NCI-H748 treated with DMSO at 0.1 percent for 48 hours (cell line): ENCODE measurements at regions not wholly inside any gene's neighbourhood (a gene's known extent, or its start where the extent isn't known, plus 50 kb on each side); places are given as distances from the start of the nearest gene placed in this dataset.
"Not testable (repeated sequence)": the region's sequence is repeated elsewhere in the genome, so short reads cannot be mapped to it uniquely, and the experiment has no call there.

ENCODE experiments used
- DNase-seq: peaks from one replicate; lab custom pipeline; 2025; lab: John Stamatoyannopoulos, UW

DNA sequence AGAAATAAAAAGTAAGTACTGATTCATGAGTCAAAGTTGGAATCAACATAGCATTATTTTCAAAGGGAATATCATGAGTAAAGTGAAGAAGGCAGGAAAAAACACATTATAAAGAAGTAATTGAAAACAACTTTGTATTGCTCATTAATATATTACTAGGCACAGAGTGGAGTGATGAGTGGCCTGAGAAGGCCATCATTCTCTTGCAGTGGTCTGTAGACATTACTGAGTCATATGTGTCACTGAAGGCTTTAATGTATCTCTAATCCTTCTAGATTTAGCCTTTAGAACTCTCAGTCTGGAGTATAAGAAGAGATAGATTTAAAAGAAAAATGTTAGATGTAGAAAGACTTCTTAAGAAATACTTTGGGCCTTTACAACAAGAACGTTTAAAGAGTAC, 881.4 kb downstream of the DNAH5 start:
- DNase-seq: no peak

DNA sequence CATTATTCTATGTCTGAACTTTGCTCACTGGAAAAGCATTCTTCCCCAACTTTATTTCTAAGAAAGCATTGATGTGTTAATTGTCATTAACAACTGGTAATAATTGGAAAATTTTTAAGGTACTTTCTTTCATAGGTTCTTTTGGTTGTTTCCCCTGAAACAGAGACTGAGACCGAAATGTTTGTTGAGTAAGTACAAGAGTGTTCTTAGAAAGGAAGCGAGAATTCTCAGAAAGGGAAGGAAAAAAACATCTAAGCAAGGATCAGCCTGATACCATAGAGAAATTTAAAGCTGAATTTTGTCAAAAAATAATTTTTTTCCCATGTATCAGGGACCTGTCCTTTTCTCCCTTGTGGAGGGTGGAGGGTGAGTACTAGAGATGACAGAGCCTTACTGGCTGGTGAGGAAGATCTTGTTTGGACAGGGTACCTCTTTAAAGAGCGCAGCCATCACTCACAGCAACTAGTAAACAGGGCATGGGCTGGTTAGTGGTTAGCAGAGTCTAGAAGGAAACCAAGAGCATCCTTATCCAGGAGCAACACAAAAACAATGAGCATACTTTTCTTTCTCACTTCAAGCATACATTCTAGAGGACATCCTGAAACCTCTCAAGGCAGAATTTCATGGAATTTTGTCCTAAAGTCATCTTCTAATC, 898.5 kb downstream of the DNAH5 start:
- DNase-seq: no peak

DNA sequence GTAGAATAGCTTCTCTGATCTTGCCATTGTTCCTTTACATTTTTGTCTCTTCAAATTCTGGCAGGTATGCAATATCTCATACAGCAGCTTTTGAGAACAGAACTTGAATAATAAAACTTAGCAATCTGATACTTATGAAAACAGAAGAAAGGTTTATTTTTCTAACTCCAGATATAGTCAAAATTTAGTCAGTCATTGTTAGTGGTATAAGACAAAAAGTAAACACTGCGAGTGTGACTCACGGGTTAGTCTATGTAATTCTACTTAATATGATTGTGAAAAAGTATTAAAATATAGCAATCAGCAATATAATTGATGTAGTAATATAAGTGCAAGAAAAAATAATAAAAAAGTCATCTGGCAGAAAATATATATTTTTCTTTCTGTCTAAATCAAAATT, 910.4 kb downstream of the DNAH5 start:
- DNase-seq: no peak

DNA sequence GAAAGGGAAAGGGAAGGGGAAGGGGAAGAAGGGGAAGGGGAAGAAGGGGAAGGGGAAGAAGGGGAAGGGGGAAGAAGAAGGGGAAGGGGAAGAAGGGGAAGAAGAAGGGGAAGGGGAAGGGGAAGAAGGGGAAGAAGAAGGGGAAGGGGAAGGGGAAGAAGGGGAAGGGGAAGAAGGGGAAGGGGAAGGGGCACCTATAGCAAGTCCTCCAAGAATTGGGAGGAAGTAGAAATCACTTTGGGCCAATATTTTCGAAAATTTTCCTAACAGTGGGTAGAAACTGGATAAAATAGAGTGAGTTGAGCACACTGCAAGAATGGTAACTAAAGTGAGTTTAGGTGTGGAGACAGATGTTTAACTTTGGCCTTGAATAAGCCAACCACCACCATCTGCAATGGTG, 915.3 kb downstream of the DNAH5 start:
- no peak for DNase-seq

DNA sequence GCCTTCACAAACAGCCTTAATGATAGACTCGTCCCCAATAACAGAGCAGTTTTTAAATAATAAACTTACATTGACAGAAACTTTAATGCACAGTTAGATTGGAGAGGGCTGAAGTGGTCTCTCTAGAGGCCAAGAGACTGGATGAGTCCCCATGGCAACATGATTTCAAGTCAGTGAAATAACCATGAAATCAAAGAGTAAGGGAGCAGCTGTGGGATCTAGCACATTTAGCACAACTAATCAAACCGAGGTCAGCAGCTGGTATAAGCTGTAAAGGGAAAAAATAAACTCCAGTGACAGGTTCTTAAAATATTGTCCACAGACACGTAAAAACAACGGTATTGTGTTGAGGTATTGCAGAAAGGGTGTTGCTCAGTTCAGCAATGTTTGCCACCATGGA, 916.6 kb downstream of the DNAH5 start:
- DNase-seq: no peak

GRCh38 chr5:13019729-13020128, 924.8 kb downstream of the DNAH5 start:
- DNase-seq: no peak

DNA sequence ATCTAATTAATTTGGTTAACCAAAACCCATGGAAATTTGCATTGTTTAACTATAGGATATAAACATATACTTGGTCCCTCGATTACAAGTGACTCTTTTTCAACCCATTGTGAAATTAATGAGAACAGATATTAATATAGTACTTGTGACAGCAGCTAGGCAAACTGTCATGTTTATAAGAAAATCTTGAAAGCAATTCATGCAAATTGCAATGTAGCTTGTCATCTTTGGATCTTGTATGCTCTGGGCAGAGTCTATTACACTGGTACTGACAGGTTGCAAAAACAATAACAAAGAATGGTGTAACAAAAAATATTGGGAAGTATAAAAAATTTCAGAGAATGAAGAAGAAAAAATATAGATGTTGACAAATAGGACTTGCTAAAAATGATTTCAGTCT, 941.0 kb downstream of the DNAH5 start:
- no peak for DNase-seq

DNA sequence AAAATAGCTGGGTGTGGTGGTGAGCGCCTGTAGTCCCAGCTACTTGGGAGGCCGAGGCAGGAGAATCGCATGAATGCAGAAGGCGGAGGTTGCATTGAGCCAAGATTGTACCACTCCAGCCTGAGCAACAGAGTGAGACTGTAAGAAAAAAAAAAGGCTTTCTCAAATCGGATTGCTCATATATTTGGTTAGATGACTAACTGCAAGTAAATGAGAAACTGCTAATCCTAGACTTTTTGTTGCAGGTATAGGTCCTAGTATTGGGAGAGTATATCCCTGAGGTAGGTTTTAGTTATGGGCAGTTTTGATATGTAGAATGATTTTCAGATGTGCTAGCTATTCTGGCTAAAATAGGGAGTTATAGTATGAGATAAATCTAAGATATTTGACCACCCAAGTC, 944.8 kb downstream of the DNAH5 start:
- DNase-seq: no peak

DNA sequence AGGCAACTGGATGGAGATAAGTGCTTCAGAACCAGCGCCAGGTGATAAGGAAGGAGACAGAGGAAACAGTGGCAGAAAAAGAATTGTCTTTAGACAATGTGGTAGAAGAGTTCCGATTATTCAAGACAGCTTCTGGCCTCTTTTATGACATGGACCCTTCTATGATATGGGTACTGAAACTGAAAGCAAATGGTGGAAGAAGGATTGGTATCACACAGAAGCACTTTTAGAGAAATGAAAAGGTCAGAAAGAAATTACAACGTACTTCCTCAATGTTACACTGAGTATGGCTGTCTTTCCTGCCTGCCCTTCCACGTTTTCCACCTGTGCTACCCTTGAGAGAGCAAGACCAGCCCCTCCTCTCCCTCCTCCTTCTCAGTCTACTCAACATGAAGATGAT, 959.3 kb downstream of the DNAH5 start:
- no peak for DNase-seq

- DNase-seq: no peak
Measured at GRCh38 chr5:12974856-12975255, 969.6 kb downstream of the DNAH5 start.

DNA sequence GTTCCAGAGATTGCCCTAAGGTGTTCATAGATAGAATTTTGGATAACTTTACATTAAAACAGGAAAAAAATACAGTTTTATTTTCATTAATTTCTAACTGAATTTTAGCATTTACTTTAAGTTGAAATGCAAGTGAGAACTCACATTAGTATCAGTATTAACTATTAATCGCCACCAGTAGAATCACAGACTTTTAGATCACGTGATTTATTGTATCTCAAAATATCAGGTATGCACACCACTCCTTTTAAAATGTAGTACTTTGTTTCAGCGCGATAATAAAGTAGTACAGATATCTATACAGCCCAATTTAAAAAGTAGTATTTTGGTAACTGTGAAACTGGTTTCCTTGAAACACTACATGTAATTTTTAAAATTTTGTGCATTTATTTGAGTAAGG, 978.7 kb downstream of the DNAH5 start:
- DNase-seq: no peak

DNA sequence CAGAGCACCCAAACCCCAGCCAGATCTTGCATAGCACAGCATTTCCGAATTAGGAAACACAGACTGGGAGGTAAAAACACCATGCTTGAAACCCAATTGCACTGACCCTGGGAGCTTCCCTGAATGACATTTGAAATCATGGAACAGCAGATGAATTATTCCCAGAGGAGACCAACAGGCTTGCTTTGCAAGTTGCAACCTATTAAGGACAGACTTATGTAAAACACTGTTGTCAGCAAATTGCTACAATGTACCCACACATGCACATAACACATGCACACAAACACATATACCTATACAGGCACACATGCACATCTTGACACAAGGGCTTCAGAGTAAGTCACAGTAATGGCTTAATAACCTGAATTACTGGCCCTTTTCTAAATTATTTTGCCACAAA, 984.8 kb downstream of the DNAH5 start:
- no peak for DNase-seq

DNA sequence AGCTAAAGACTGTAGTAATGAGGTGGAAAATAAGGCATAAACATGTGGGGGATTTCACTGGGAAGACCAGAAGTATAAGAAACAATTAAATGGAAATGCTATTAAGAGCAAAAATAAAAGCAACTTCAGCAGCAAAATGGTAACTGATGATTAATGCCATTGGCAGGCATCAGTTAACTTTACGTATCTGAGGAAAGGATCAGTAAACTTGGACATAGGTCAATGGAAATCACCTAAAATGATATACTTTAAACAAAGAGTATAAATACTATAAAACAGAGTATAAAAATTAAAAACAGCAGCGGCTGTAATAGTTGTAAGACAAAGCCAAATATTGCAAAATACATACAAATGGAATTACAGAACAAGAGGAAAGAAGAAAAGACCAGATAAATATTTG, 992.1 kb downstream of the DNAH5 start:
- no peak for DNase-seq

- no peak for DNase-seq
Measured at GRCh38 chr5:12951846-12952245, 992.6 kb downstream of the DNAH5 start.

GRCh38 chr5:12947379-12947778, 997.1 kb downstream of the DNAH5 start:
- no peak for DNase-seq

GRCh38 chr5:12945477-12945876, 999.0 kb downstream of the DNAH5 start:
- DNase-seq: not testable (repeated sequence)

- DNase-seq: no peak
Measured at GRCh38 chr5:12936221-12936620, 1008.3 kb downstream of the DNAH5 start.

- DNase-seq: no peak
Measured at GRCh38 chr5:12934722-12935121, 1009.8 kb downstream of the DNAH5 start.

DNA sequence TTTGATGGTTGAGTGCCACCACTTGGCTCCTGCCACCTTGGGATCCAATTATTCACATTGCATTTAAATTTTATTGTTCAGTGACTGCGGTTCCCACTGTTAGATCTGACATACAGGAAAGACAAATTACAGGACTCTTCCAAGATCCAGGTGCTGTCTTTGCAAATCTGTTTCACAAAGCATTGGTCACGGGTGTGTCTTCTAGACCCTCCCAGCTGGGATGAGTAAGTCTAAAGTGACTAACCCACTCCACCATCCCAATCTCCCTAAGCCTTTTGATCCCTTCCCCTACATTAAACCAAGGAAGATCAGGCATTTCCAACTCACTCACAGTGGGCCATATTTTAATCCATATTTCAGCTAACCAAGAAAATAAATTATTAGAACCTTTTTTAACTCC, 1016.3 kb upstream of the CTNND2 start:
- DNase-seq: no peak

GRCh38 chr5:12911156-12911555, 1006.9 kb upstream of the CTNND2 start:
- DNase-seq: no peak

GRCh38 chr5:12910641-12911040, 1006.4 kb upstream of the CTNND2 start:
- no peak for DNase-seq

DNA sequence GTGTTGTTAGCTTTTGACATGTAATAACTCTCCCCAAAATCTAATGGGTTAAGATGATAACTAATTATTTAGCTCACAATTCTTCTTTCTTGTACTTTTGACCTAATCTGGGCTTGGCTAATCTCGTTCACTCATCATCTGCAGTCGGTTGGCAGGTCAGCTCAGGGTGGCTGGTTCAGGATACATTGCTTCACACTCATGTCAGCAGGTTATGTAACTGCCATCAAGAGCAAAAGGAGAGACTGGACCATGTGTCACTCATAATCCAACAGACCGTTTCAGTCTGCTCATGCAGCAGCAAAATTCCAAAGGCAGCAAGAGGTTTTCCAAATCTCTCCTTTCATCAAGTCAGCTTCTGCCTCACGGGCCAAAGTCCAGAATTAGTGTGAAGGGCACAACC, 998.4 kb upstream of the CTNND2 start:
- no peak for DNase-seq

DNA sequence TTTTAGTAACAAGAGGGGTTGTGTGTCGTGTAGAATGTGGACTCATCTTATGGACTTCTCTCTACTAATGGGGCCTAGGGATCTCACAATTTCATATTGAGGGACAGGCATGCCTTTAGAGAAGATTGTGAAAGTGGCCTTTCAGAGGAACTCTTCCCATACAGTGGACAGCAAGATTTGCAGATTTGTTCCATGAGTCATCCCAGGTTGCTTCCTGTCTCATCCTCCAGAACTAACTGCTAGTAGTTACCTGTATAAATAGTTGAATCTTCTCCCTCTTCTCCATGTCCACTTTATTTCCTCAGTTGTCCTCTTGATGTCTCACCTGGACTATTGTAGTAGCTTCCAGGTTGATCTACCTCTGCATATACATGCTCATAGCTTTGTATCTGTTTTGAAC, 997.5 kb upstream of the CTNND2 start:
- no peak for DNase-seq

- no peak for DNase-seq
Measured at GRCh38 chr5:12896086-12896485, 991.8 kb upstream of the CTNND2 start.

GRCh38 chr5:12885018-12885417, 980.8 kb upstream of the CTNND2 start:
- DNase-seq: no peak
